NCI-H2196 (cell line): ENCODE measurements at regions not wholly inside any gene's neighbourhood (a gene's known extent, or its start where the extent isn't known, plus 50 kb on each side); places are given as distances from the start of the nearest gene placed in this dataset.
A peak's percentile ranks its signal among the peaks of the same experiment; 100 is the strongest.

Source experiments
- DNase-seq: peaks from one replicate; lab custom pipeline; 2025; ENCODE audit not compliant: unreplicated experiment; lab: John Stamatoyannopoulos, UW

GRCh38 chr6:137353842-137354397 lies 134.7 kb upstream of the IFNGR1 start:
- DNase-seq, result no peak

DNA sequence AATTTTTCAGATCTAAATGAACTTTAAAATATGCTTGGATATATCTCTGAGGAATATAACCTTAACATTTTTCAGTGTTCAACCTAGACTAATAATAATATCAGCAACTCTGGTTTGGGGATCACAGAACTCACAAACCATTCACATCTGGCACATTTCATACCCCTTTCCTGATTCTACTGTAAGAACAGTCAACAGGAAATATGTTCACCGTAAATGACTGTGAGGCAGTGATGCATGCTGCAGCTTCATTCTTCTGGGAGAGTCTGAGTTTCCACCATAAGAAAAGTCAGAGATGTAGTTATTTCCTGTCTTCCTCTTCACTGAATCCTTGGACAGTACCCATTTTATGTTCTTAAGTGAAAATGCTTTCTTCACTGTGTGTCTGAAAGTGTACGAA lies 134.2 kb upstream of the IFNGR1 start:
- no peak for DNase-seq

GRCh38 chr6:137352859-137353258 lies 133.7 kb upstream of the IFNGR1 start:
- no peak for DNase-seq

DNA sequence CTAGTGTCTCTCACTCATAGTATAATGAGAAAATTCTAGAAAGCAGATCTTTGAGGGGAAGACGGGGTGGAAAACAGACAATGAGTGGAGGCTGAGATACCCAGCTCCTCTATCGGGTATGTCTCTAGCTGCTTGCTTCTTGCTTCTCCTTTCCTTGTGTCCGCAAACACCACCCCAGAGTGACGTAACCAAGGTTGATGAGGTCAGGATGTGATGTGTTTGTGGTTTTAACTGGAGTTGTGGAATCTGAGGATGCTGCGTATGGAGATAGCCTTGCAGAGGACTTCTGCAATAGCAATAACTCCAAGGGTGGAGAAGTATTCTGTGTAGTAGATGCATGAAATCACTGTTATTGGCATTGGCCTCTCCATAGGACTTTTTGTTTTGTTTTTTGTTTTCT lies 132.7 kb upstream of the IFNGR1 start:
- DNase-seq, result no peak

- no peak for DNase-seq
Observed at GRCh38 chr6:137350857-137351256, 131.7 kb upstream of the IFNGR1 start.

DNA sequence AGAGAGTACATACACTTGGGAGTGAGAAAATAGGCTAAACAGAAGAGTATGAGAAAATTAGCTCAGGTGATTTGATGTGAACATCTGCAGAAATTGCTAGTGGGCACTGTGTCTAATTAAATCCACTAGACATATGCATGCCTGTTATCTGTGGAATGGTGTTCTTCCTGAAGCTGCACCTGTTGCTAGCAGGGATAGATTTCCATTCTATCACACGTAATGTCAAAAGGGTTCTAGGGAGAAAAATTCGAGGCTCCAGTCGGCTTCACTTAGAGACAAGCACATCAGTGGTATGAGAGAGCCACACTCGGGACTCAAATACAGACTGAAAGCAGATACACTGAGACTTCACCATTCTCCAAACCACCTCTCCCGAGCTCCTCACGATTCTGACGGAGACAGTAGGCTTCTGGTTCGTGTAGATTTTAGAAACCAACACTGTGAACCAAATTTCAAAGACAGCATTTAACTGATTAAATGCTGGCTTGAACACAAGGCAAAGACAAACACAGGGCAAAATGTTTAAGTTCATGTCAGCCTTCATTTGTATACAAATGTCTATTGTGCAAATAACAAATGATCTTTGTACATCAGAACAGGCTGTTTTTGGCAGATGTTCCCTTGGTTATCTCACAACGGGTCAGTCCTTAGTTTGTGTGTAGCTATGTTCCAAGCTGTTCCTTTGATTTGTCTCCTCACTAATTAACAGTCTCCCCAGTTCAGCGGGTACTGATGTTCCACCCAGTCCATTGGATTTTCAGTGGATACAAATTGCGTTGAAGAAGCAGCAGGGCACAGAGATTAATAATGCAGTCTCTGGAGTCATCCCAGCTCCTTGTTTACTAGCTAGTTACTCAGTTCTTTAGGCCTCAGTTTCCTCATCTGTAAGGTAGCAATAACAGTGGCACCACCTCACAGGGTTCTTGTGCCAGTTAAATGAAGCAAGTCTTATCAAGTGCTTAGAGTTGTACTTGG lies 131.0 kb upstream of the IFNGR1 start:
- no peak for DNase-seq

DNA sequence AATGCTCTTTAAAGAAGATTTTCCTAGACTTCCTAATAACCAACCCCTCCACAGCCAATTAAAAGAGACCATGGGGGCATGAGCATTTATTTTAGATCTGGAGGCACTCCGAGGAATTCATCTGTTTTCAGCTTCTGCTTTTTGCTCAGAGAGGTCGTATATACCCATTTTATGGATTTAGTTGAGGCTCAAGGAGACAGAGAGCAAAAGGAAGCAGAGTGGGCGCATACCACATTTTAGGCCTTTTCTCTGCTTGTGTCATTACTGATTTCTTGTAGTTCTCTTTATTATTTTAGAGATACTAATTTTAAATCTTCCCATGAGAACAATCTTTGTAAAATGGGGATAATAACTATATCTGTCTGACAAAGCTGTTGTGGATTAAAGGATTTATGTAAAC lies 129.6 kb upstream of the IFNGR1 start:
- DNase-seq, result no peak

GRCh38 chr6:137343241-137343640 lies 124.1 kb upstream of the IFNGR1 start:
- no peak for DNase-seq

GRCh38 chr6:137342607-137343190 lies 123.5 kb upstream of the IFNGR1 start:
- DNase-seq, result no peak

DNA sequence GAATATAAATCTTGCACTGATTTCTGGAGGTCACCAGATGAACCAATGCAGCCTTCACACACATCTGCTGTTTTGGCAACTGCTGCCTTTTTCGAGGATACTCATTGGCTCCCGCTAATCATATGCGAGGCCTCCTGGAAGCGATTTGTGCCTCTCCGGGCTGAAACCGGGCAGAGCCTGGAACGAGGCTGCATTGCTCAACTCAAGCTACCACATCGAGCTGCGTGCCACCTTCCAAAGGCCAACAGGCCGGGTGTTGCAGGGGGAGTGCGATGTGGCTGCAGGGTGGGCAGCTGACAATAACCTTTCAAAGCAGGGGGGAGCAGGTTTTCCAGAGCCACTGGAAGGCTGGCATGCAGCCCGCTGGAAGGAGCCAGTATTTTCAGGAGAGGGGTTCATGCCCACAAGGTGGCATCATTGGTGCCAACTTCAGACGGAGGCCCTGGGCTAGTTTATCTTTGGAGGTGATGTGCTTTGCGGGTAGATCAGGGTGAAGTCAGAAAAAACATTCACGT lies 122.6 kb upstream of the IFNGR1 start:
- DNase-seq, result peak; percentile 71

DNA sequence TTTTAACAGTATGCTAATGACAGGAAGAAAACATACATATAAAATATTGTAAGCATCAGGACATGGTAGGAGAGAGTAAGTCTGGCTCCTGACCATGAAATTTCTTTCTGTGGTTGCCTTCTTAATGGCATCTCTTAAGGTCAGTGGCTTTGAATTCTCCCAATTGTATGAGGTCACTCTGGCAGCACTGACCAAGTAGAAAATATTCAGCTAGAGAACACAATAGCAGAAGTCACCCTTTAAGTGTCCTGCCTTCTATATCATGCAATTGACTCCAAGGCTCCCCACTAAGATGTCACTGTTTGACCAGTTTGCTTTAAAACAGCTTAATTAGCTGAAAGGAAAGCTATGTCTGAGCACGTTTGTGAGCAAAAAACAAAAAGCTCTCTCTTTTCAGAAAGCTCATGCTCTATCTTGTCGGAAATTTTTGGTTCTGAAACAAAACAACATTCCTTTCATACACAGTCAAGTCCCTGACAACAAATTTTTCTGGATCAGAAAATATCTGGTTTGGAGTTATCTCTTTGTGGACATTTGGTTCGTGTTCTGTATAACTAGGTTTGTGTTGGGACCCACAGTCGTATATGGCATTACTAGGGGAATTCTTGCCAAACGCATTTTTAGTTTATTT lies 120.9 kb upstream of the IFNGR1 start:
- no peak for DNase-seq

GRCh38 chr6:137334884-137335283 lies 115.7 kb upstream of the IFNGR1 start:
- DNase-seq, result no peak

- DNase-seq, result no peak
Observed at GRCh38 chr6:137334094-137334493, 114.9 kb upstream of the IFNGR1 start.

GRCh38 chr6:137332637-137333280 lies 113.6 kb upstream of the IFNGR1 start:
- no peak for DNase-seq

DNA sequence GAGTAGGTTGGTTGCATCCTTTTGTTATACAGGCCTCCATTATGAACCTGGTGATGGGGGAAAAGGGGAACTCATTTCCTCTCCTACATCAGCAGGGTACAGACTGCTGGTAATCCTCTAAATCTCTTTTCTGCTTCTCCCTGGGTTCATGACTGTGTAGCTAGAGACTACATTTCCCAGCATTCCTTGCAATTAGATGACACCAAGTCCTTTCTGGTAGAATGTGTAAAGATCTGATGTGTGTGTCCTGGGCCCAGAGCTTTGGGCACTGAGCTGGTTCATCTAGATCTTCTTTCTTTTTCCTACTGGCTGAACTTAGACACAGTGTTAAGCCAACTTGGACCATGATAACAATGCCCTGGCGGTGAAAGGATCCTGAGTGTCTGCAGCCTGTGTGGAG lies 104.7 kb upstream of the IFNGR1 start:
- no peak for DNase-seq

DNA sequence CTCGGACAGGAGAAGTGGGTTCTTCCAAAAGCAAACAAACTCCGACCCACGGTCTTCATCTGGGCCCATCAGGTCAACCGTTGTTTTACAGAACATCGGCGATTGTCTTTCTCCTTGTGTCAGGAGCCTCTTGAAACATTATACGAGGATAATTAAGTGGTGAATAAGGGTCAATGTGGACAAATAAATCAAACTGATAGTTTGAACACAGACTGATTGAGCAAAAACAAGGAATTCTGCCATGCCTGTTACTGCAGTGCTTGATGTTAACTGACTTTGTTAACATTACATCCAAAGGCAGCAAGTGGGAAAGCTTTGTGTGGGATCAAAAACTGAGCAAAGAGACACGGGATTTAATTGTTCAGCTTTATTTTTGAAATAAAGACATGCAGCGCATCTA lies 101.1 kb upstream of the IFNGR1 start:
- DNase-seq, result no peak

DNA sequence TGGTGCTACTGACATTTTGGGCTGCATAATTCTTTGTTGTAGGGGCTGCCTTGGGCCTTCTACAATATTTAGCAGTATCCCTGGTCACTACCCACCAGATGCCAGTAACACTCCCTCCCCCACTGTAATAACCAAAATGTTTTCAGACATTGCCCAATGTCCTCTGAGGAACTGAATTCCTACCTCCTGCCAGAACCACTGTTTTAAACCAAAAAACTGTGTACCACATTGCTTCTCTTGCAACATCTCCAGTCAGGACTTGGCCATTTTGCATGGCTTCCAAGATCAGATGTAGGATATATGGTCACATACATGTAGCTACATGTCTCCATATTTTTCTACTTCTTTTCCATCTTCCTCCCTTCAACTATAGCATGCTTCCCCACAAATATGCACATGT lies 97.4 kb upstream of the IFNGR1 start:
- DNase-seq, result no peak

- no peak for DNase-seq
Observed at GRCh38 chr6:137315081-137315480, 95.9 kb upstream of the IFNGR1 start.

DNA sequence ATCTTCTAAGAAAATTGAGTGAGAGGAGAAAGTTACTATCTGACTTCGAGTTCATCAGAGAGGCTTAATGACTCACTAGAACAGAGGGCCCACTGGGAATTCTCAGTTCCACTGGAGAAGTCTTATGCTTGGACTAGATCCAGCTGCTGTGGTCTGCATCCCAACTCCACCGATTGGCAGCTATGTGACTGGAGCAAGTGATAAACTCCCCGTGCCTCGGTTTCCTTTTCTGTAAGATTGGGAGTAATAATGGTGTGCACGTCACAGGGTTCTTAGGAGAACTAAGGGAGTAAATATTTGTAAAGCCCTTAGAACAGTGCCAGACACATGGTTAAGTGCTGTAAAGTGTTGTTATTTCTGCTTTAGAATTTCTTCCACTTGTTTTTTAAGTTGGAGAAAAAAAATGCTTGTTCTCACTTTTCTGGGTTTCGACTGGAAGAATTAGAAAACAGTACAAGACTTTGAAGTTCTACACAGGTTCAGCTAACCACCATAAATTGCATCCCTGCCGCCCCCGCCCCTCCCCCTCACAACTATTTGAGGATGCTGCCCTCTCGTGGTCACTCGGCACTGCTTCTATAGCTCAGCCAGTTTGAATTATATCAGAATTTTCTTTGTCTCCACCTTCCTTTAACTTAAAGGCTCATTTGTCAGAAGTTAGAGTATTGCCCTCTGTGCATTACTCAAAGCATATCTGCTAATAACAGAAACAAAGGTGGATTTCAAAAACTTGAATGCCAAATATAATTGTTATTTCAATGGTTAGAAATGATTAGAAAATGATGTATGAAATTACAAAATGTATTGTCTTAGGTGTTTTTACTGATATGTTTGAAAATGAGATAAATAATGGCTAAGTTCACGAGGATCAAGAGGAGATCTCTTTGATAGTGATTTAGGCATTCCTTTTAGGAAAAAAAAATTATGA lies 95.0 kb upstream of the IFNGR1 start:
- DNase-seq, result peak; percentile 68

GRCh38 chr6:137313211-137313610 lies 94.0 kb upstream of the IFNGR1 start:
- no peak for DNase-seq
